HG03095 (cell line): ENCODE measurements at regions not wholly inside any gene's neighbourhood (a gene's known extent, or its start where the extent isn't known, plus 50 kb on each side); places are given as distances from the start of the nearest gene placed in this dataset.
"Not testable (repeated sequence)": the region's sequence is repeated elsewhere in the genome, so short reads cannot be mapped to it uniquely, and the experiment has no call there.

Experiments
- ATAC-seq: cut with Tn5 transposase; IDR thresholded peaks from one replicate; pipeline ENCODE4 v1.9.1; 2021; ENCODE audit warnings: moderate library complexity; ENCODE audit not compliant: unreplicated experiment

DNA sequence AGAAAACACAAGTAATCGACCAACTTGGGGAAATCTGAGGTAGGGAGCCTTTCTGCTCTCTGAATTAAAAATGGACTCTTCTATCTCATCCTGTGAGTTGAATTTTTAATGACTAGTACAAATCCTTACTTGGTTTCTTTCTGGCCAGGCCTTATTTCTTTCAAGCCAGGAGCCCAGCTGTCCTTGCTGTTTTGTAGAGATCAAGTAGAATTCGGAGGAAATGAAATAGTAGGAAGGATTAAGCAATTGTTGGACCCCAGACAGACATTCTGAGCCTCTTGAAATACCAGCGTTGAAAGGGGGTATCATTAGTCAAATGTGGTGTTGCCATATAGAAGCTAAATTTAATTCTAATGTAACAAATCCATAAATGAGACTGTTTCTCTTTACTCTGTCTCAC lies 53.7 kb upstream of the SMIM15 start:
- ATAC-seq = no peak

GRCh38 chr5:61216741-61217140 lies 54.5 kb upstream of the SMIM15 start:
- no peak for ATAC-seq

- ATAC-seq = no peak
Observed at GRCh38 chr5:61217214-61217613, 54.9 kb upstream of the SMIM15 start.

GRCh38 chr5:61228229-61228628 lies 66.0 kb upstream of the SMIM15 start:
- ATAC-seq = no peak

DNA sequence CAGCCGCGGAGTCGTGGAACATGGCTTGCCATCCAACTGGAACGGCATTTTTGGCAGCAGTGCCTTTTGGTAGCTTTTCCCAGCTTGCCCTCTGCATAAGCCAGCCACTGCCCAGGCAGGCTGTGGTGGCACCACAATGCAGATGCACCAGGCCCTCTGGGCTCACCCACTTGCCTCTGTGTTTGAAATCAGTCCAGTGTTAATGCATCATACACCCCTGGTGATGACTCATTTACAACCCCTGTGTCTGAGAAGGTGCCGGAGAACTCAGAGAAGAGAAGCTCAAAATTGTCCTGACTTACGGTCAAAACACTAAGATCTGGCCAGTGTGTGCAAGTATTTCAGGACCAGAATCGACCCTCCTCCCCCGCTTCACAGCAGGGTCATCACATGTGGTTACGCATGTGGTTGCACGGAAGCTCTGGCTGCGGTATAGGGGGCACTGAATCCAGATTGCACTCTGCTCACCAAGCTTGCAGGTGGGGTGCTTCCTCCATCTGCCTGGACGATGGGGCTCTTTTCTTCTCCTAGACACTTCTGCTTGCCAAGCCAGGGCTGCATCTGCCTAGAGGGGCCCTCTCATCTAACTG lies 66.5 kb upstream of the SMIM15 start:
- peak; percentile 47 for ATAC-seq

DNA sequence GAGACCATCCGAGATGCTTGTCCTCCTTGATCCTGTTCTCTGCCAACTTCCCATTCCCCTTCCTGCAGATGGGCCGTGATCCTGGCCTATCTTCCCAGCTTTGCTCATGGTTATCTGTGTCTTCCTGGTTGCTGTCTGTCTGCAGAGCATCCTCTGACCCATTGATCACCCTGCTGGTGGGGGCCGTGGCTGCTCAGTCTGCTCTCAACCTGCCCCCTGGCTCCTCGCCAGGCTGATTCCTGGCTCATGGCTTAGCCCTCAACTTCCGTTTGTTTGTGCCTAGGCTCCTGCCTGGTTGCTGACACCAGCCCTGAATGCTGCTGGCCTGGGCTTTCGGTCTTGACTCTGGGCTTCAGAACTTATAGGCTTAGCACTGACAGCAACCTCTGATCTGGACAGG lies 67.1 kb upstream of the SMIM15 start:
- ATAC-seq = peak; percentile 17

- no peak for ATAC-seq
Observed at GRCh38 chr5:61230492-61230891, 68.2 kb upstream of the SMIM15 start.

- ATAC-seq = no peak
Observed at GRCh38 chr5:61231813-61232212, 69.5 kb upstream of the SMIM15 start.

DNA sequence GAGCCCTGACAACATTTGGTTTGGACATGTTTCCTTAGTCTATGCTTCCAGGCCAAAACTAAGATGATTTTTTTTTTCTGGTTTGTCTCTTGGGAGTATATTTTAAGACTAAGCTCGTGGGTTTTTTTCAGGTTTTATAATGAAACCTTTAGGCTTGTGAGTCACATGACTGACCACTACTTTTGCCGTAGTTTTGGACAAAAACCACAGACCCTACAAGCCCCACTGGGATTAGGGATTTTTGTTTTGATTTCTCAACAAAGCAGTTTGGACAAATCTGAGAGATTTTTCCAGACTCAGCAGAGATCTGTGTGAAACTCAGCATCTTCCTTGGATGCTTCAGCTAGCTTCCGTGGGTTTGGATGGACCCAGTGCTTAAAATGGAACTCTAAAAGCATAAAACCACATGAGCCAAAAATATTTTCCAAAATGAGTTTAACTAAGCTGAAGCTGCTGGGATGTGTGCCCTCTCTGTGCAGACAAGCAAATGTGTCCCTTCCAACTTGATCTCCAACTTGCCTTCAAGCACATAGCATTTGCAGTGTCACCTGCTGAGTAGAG lies 70.3 kb upstream of the SMIM15 start:
- ATAC-seq = no peak

DNA sequence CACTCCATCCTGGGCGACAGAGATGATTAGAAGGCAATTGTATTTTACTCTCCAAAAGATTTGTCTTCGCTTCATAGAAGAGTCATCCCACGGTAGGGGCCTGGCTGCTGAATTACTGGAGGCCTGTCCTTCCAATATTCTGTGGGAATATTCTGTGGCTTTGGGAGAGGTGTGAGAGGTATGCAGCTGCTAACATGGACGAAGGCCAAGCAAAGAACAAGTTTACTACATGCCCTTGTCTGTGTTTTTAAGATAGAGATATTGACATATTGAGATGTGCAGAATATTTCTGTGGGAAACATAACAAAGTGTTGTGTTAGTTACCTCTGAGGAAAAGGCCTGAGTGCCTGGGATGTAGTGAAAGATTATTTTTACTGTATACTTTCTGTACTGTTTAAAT lies 71.8 kb upstream of the SMIM15 start:
- no peak for ATAC-seq

- ATAC-seq = not testable (repeated sequence)
Observed at GRCh38 chr5:61236715-61237114, 74.4 kb upstream of the SMIM15 start.

- ATAC-seq = no peak
Observed at GRCh38 chr5:61245486-61245885, 83.2 kb upstream of the SMIM15 start.

DNA sequence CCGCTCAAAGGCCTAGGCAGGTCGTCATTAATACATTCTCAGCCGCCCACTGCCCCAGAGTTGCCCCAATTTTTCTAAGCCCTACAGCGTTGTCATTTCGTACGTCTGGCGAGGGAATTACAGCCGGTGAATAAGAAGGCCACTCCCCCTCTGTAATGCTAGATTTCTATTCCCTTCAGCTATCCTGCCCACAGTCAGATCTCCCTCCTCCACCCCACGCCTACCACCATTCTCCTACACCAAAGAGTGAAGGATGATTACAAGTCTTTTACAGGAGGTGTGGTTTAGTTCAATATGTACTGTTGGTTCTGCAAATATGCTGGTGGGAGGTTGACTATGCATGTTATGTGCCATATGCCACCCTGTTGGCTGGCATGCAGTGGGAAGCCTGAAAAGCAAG lies 83.7 kb upstream of the SMIM15 start:
- ATAC-seq = no peak

DNA sequence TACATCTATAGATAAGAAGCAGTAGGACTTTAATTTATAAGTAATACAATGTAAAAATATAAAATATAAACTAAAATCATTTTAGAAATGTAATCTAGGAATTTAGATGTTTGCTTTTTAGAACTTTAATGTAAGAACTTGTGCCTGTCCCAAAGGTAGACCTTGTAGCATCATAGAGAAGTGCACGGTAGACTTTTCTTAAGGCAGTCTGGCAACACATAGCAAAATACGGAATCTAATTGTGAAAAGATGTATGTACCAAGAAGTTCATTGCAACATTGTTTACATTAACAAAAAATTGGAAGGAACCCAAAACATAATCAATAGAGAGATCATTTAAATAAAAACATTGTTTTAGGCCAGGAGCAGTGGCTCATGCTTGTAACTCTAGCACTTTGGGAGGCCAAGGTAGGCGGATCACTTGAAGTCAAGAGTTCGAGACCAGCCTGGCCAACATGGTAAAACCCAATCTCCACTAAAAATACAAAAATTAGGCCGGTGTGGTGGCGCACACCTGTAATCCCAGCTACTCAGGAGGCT lies 84.6 kb upstream of the SMIM15 start:
- no peak for ATAC-seq

GRCh38 chr5:61251874-61252642 lies 80.0 kb upstream of the ZSWIM6 start:
- no peak for ATAC-seq

DNA sequence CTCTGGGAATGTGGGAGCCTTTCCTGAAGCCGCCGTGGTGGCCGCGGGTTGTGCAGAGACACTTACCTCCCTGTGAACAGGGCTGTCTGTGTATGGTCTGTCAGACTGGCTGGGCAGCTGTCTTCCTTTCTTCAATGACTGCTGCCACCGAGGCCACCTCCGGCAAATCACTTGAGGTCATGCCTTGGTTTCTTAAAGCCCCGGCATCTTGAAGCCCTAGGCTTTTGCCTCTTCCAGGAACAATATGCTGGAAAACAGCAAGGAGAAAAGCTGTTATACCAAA lies 79.5 kb upstream of the ZSWIM6 start:
- no peak for ATAC-seq

GRCh38 chr5:61253547-61253946 lies 78.5 kb upstream of the ZSWIM6 start:
- ATAC-seq = no peak

DNA sequence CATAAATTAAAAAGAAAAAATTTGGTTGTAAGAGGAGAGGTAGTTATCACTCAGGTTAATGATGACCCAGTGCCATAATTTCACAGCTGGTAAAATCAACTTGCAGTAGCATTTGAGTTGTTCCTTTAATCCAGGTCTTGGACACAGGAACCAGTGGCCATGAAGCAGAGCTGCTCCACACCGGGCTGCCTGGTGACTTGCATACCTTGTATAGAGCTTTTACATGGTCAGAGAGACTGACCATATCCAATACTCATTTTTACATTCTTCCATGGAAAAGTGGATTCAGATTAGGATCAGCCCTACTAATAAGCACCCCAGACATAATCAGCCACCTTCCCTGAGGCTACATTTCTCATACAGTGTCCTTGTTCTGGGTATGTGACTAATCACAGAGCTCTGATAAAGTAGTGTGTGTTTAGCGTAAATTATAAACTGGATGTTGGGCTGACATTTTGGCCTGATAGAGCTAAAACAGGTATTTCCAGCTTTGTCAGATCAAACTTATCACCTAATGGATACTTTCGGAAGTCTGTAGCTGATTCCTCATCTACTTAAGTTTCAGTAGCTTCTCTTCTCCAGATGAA lies 77.0 kb upstream of the ZSWIM6 start:
- ATAC-seq = no peak

- ATAC-seq = no peak
Observed at GRCh38 chr5:61256474-61256873, 75.6 kb upstream of the ZSWIM6 start.

GRCh38 chr5:61257421-61257820 lies 74.6 kb upstream of the ZSWIM6 start:
- ATAC-seq = no peak

DNA sequence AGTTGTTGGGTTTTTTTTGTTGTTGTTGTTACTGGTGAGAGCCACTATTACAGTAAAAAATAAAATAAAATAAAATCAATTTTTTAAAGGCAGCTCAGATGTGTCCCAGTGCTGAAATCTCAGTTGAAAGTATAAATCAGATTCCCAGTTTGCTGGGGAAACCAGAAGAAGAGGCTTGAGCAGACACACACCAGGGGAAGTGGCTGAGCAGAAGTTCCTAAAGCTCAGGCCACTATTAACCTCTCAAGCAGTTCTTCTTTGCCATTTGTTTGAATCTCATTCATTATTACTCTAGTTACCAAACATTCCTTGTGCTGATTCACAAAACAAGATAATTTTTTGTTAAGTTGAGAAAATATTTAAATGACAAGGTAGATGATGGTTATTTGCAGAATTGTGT lies 70.9 kb upstream of the ZSWIM6 start:
- ATAC-seq = no peak

- ATAC-seq = no peak
Observed at GRCh38 chr5:61262080-61262479, 70.0 kb upstream of the ZSWIM6 start.
